Liver (tissue), 8 donors: ENCODE measurements at regions not wholly inside any gene's neighbourhood (a gene's known extent, or its start where the extent isn't known, plus 50 kb on each side); places are given as distances from the start of the nearest gene placed in this dataset.

Source experiments
- DNase-seq: peaks from one replicate; pipeline ENCODE4 v3.0.0-alpha.2; 2017; ENCODE audit warnings: low spot score
- H3K27ac ChIP-seq, 2 donors: one replicate each; pipeline ENCODE4 v1.7.0; 2013; ENCODE audit warnings: inconsistent platforms in 2 of 2, low read length in 2 of 2, control low read depth in 1 of 2, low read depth in 1 of 2, mild to moderate bottlenecking in 1 of 2
- H3K27me3 ChIP-seq, 4 donors: one replicate each; pipeline versions ENCODE4 v1.6.1 to v1.7.0; 2013; ENCODE audit warnings: low read length in 3 of 4, inconsistent platforms in 1 of 4, mild to moderate bottlenecking in 1 of 4, moderate library complexity in 1 of 4; ENCODE audit not compliant: control insufficient read depth in 4 of 4, insufficient read depth in 4 of 4
- H3K36me3 ChIP-seq, 4 donors: one replicate each; pipeline versions ENCODE4 v1.6.1 to v1.7.0; 2013; ENCODE audit warnings: low read length in 3 of 4, mild to moderate bottlenecking in 3 of 4, low read depth in 1 of 4, moderate library complexity in 1 of 4; ENCODE audit not compliant: control insufficient read depth in 4 of 4, insufficient read depth in 3 of 4
- H3K4me1 ChIP-seq, 4 donors: one replicate each; pipeline versions ENCODE4 v1.6.1 to v1.7.0; 2013; ENCODE audit warnings: low read length in 3 of 4, mild to moderate bottlenecking in 3 of 4, moderate library complexity in 1 of 4; ENCODE audit not compliant: control insufficient read depth in 4 of 4, insufficient read depth in 4 of 4
- H3K4me3 ChIP-seq, 3 donors: one replicate each; pipeline versions ENCODE4 v1.6.1 to v1.7.0; 2013; ENCODE audit warnings: low read length in 3 of 3, control low read depth in 1 of 3, low read depth in 1 of 3, mild to moderate bottlenecking in 1 of 3
- H3K9ac ChIP-seq, 2 donors: one replicate each; pipeline ENCODE4 v1.7.0; 2013; ENCODE audit warnings: low read length in 2 of 2, mild to moderate bottlenecking in 2 of 2, moderate library complexity in 2 of 2, control low read depth in 1 of 2, low read depth in 1 of 2
- H3K9me3 ChIP-seq, 4 donors: one replicate each; pipeline versions ENCODE4 v1.6.1 to v1.7.0; 2013; ENCODE audit warnings: low read length in 3 of 4; ENCODE audit not compliant: control insufficient read depth in 4 of 4
- EGR1 ChIP-seq, 2 donors: IDR thresholded peaks; 2 replicates each; pipeline ENCODE4 v1.6.1; 2016 to 2018; ENCODE audit warnings: antibody characterized with exemption in 2 of 2, low read depth in 2 of 2
- FOXA1 ChIP-seq: IDR thresholded peaks from 2 replicates; pipeline ENCODE4 v1.6.1; 2016; ENCODE audit warnings: antibody characterized with exemption
- GABPA ChIP-seq, 2 donors: IDR thresholded peaks in 1 of 2; conservative IDR thresholded peaks in 1 of 2; 2 replicates each; pipeline ENCODE4 v1.6.1; 2016; ENCODE audit warnings: antibody characterized with exemption in 2 of 2, mild to moderate bottlenecking in 1 of 2, moderate library complexity in 1 of 2
- HNF4G ChIP-seq: IDR thresholded peaks from 2 replicates; pipeline ENCODE4 v1.6.1; 2016; ENCODE audit warnings: antibody characterized with exemption
- MAX ChIP-seq: IDR thresholded peaks from 2 replicates; pipeline ENCODE4 v1.6.1; 2016; ENCODE audit warnings: antibody characterized with exemption
- NR2F2 ChIP-seq: IDR thresholded peaks from 2 replicates; pipeline ENCODE4 v1.6.1; 2016; ENCODE audit warnings: antibody characterized with exemption
- RAD21 ChIP-seq, 2 donors: IDR thresholded peaks; 2 replicates each; pipeline ENCODE4 v1.6.1; 2016; ENCODE audit warnings: antibody characterized with exemption in 2 of 2, mild to moderate bottlenecking in 2 of 2
- RXRA ChIP-seq, 2 donors: IDR thresholded peaks; 2 replicates each; pipeline ENCODE4 v1.6.1; 2017 to 2018; ENCODE audit warnings: antibody characterized with exemption in 2 of 2, mild to moderate bottlenecking in 1 of 2
- SP1 ChIP-seq: IDR thresholded peaks from 2 replicates; pipeline ENCODE4 v1.6.1; 2018; ENCODE audit warnings: antibody characterized with exemption, mild to moderate bottlenecking
- TAF1 ChIP-seq: conservative IDR thresholded peaks from 2 replicates; pipeline ENCODE4 v1.6.1; 2016; ENCODE audit warnings: antibody characterized with exemption, mild to moderate bottlenecking
- YY1 ChIP-seq: IDR thresholded peaks from 2 replicates; pipeline ENCODE4 v1.6.1; 2016; ENCODE audit warnings: antibody characterized with exemption, mild to moderate bottlenecking
- ZBTB33 ChIP-seq: IDR thresholded peaks from 2 replicates; pipeline ENCODE4 v1.6.1; 2016; ENCODE audit warnings: antibody characterized with exemption
- WGBS: extraction: QIAGEN DNeasy Blood & Tissue Kit; methylation state at CpG from one replicate; pipeline ENCODE4 v1.1.7; 2013; 5-methylcytosine and 5-hydroxymethylcytosine counted together
- TF ChIP-seq, protein P1 (sequence below): fragments of 150-350 bp; IDR thresholded peaks from 2 replicates; pipeline ENCODE4 v1.5.1; 2017; ENCODE audit warnings: improper control_type of control experiment, low read depth, low read length; ENCODE audit not compliant: missing input control
- TF ChIP-seq, protein P2 (sequence below): IDR thresholded peaks from 2 replicates; pipeline ENCODE4 v1.6.1; 2016; ENCODE audit warnings: antibody characterized with exemption, mild to moderate bottlenecking
- TF ChIP-seq, protein P3 (sequence below): IDR thresholded peaks from 2 replicates; pipeline ENCODE4 v1.6.1; 2016; ENCODE audit warnings: antibody characterized with exemption
- donor health status: healthy.
- donor health status: healthy.
- donor health status: healthy.
- donor health status: healthy.
- donor health status: healthy.

DNA sequence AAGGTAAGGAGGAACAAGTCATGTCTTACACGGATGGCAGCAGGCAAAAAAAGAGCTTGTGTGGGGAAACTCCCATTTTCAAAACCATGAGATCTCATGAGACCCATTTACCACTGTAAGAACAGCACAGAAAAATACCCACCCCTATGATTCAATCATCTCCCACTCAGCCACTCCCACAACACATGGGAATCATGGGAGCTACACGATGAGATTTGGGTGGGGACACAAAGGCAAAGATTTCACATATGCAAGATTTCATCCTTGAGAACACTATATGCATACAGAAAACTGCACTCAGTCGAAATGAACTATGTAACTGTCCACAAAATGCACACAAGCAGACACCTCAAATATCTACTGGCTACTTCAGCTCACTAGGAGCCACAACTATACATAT, 480.6 kb upstream of the BTBD3 start:
- 64% methylated on average over 3 of the region's 3 CpGs for WGBS
- no peaks in the 10 kb centered on the region for H3K36me3 ChIP-seq

More for the DNA sequence above, 480.6 kb upstream of the BTBD3 start:
- TF ChIP-seq, protein P1, sequence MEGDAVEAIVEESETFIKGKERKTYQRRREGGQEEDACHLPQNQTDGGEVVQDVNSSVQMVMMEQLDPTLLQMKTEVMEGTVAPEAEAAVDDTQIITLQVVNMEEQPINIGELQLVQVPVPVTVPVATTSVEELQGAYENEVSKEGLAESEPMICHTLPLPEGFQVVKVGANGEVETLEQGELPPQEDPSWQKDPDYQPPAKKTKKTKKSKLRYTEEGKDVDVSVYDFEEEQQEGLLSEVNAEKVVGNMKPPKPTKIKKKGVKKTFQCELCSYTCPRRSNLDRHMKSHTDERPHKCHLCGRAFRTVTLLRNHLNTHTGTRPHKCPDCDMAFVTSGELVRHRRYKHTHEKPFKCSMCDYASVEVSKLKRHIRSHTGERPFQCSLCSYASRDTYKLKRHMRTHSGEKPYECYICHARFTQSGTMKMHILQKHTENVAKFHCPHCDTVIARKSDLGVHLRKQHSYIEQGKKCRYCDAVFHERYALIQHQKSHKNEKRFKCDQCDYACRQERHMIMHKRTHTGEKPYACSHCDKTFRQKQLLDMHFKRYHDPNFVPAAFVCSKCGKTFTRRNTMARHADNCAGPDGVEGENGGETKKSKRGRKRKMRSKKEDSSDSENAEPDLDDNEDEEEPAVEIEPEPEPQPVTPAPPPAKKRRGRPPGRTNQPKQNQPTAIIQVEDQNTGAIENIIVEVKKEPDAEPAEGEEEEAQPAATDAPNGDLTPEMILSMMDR, result no peak
- TF ChIP-seq RXRA (IDR thresholded peaks at IDR 0.05) (no peak), MAX (no peak), HNF4G (no peak), NR2F2 (no peak), YY1 (no peak), RAD21 (IDR thresholded peaks at IDR 0.05) (no peak), SP1 (no peak), TAF1 (no peak), ZBTB33 (no peak), GABPA (IDR thresholded peaks at IDR 0.05 in 1 of 2, conservative IDR thresholded peaks at IDR 0.05 in 1 of 2) (no peak), EGR1 (IDR thresholded peaks at IDR 0.05; ENCODE audit: low read depth in 2 of 2) (no peak), FOXA1 (no peak)
- TF ChIP-seq, protein P2, sequence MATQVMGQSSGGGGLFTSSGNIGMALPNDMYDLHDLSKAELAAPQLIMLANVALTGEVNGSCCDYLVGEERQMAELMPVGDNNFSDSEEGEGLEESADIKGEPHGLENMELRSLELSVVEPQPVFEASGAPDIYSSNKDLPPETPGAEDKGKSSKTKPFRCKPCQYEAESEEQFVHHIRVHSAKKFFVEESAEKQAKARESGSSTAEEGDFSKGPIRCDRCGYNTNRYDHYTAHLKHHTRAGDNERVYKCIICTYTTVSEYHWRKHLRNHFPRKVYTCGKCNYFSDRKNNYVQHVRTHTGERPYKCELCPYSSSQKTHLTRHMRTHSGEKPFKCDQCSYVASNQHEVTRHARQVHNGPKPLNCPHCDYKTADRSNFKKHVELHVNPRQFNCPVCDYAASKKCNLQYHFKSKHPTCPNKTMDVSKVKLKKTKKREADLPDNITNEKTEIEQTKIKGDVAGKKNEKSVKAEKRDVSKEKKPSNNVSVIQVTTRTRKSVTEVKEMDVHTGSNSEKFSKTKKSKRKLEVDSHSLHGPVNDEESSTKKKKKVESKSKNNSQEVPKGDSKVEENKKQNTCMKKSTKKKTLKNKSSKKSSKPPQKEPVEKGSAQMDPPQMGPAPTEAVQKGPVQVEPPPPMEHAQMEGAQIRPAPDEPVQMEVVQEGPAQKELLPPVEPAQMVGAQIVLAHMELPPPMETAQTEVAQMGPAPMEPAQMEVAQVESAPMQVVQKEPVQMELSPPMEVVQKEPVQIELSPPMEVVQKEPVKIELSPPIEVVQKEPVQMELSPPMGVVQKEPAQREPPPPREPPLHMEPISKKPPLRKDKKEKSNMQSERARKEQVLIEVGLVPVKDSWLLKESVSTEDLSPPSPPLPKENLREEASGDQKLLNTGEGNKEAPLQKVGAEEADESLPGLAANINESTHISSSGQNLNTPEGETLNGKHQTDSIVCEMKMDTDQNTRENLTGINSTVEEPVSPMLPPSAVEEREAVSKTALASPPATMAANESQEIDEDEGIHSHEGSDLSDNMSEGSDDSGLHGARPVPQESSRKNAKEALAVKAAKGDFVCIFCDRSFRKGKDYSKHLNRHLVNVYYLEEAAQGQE, result no peak
- TF ChIP-seq, protein P3, sequence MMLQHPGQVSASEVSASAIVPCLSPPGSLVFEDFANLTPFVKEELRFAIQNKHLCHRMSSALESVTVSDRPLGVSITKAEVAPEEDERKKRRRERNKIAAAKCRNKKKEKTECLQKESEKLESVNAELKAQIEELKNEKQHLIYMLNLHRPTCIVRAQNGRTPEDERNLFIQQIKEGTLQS, result no peak
- Histone ChIP-seq H3K27me3 (no peaks in the 10 kb centered on the region), H3K4me3 (no peak overlapping the region), H3K9ac (no peak overlapping the region), H3K4me1 (no peaks in the 10 kb centered on the region), H3K9me3 (peaks cover 0 to 4% (median 1%) of the 10 kb centered on the region in 4 donors), H3K27ac (no peak overlapping the region)
- no peak for DNase-seq
